Muscle layer of colon (tissue), 2 donors: ENCODE measurements at regions not wholly inside any gene's neighbourhood (a gene's known extent, or its start where the extent isn't known, plus 50 kb on each side); places are given as distances from the start of the nearest gene placed in this dataset.

Source experiments
- H3K27ac ChIP-seq: one replicate; pipeline ENCODE4 v1.7.0; 2013; ENCODE audit warnings: low read depth, mild to moderate bottlenecking, low read length, moderate library complexity
- H3K27me3 ChIP-seq, 2 donors: one replicate each; pipeline ENCODE4 v1.7.0; 2013; ENCODE audit warnings: low read length in 2 of 2, mild to moderate bottlenecking in 2 of 2; ENCODE audit not compliant: insufficient read depth in 2 of 2, control insufficient read depth in 1 of 2
- H3K36me3 ChIP-seq: one replicate; pipeline ENCODE4 v1.7.0; 2013; ENCODE audit warnings: mild to moderate bottlenecking, low read length; ENCODE audit not compliant: insufficient read depth
- H3K4me1 ChIP-seq: one replicate; pipeline ENCODE4 v1.7.0; 2013; ENCODE audit warnings: mild to moderate bottlenecking, low read length; ENCODE audit not compliant: insufficient read depth
- H3K4me3 ChIP-seq, 2 donors: one replicate each; pipeline ENCODE4 v1.7.0; 2013; ENCODE audit warnings: low read length in 2 of 2, low read depth in 1 of 2, mild to moderate bottlenecking in 1 of 2, moderate library complexity in 1 of 2
- H3K9ac ChIP-seq: one replicate; pipeline ENCODE4 v1.7.0; 2013; ENCODE audit warnings: low read length
- H3K9me3 ChIP-seq: one replicate; pipeline ENCODE4 v1.7.0; 2013; ENCODE audit warnings: mild to moderate bottlenecking, low read length
- donor health status: abdominal sarcoma.
- donor health status: Adenocarcinoma of cecum.

- H3K27me3 ChIP-seq, result no peaks in the 10 kb centered on the region
- H3K27ac ChIP-seq, result no peak overlapping the region
- no peak overlapping the region for H3K4me3 ChIP-seq
- H3K4me1 ChIP-seq, result peaks cover 21% of the 10 kb centered on the region
- no peaks in the 10 kb centered on the region for H3K9me3 ChIP-seq
- no peaks in the 10 kb centered on the region for H3K36me3 ChIP-seq
- H3K9ac ChIP-seq, result no peak overlapping the region
Observed at GRCh38 chr4:53764761-53765490, 173.6 kb upstream of the LNX1 start.

DNA sequence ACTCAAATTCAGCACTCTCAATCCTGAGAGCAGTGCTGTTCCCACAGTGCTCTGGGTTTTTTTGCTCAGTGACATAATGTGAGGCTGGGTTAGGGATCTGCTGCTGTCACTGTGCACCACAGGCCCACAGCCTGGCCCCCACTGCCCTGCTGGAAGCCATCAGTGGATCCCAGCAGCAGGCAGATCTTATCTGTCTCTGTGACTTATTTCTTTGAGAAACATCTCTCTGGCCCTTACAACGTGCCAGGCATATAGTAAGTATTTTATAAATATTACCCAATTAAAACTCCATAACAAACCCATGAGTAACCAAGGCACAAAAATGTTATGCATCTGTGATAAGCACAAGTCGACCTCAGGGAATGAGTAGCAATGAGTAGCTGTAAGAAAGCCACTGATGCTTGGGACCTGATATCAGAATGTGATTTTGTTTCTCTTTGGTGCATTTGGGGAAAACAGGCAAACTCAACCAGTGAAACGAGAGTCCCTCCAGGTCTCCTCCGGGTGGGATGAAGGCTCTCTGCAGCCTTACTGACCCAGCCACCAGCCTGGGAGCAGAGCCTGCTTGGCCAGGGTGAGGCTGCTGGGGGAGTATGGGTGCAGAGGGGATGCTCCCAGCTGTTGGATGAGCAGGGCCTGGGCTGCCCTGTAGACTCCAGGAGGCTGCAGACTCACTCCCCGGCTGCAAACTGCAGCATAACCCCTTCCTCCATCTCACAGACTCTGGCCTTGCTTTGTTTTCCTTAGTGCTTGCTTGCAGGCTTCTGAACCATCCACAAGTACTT is 172.7 kb upstream of the LNX1 start:
- Histone ChIP-seq H3K9ac (no peak overlapping the region), H3K9me3 (no peaks in the 10 kb centered on the region), H3K27ac (no peak overlapping the region), H3K27me3 (no peaks in the 10 kb centered on the region), H3K4me1 (peaks cover 21% of the 10 kb centered on the region), H3K4me3 (no peak overlapping the region), H3K36me3 (no peaks in the 10 kb centered on the region)

DNA sequence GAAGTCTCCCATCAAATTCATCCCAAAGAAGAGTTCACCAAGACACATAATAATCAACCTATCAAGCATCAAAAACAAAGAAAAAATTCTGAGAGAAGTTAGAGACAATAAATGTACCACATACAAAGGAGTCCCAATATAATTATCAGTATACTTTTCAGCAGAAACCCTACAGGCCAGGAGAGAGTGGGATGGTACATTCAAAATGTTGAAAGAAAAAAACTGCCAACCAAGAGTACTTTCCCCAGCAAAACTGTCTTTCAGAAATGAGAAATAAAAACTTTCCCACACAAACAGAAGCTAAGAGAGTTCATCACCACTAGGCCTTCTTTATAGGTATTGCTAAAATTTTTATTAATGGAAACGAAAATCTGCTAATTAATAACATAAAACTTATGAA is 164.4 kb upstream of the LNX1 start:
- no peaks in the 10 kb centered on the region for H3K4me1 ChIP-seq
- H3K27me3 ChIP-seq, result no peaks in the 10 kb centered on the region
- no peak overlapping the region for H3K9ac ChIP-seq
- H3K9me3 ChIP-seq, result no peaks in the 10 kb centered on the region
- H3K4me3 ChIP-seq, result no peak overlapping the region
- H3K27ac ChIP-seq, result no peak overlapping the region
- H3K36me3 ChIP-seq, result no peaks in the 10 kb centered on the region

DNA sequence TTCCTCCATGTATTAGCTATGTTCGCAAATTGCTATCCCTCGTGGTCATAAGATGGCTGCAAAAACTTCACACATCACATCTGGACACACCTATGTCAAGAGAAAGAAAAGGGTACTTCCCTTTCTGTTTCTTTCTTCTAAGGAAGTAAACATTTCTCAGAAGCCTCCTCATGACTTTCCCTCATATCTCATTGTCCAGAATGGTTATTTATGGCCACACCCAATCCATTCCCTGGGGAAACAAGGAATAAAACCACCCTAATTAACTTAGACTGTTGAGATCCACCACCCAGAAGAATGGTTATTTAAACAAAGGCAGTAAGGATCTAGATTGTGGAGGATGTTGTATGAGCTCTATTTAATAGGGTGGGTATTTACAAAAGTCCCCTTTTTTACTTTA is 160.8 kb upstream of the LNX1 start:
- H3K27me3 ChIP-seq, result no peaks in the 10 kb centered on the region
- no peaks in the 10 kb centered on the region for H3K36me3 ChIP-seq
- no peak overlapping the region for H3K9ac ChIP-seq
- H3K27ac ChIP-seq, result no peak overlapping the region
- no peak overlapping the region for H3K4me3 ChIP-seq
- no peaks in the 10 kb centered on the region for H3K9me3 ChIP-seq
- H3K4me1 ChIP-seq, result no peaks in the 10 kb centered on the region

DNA sequence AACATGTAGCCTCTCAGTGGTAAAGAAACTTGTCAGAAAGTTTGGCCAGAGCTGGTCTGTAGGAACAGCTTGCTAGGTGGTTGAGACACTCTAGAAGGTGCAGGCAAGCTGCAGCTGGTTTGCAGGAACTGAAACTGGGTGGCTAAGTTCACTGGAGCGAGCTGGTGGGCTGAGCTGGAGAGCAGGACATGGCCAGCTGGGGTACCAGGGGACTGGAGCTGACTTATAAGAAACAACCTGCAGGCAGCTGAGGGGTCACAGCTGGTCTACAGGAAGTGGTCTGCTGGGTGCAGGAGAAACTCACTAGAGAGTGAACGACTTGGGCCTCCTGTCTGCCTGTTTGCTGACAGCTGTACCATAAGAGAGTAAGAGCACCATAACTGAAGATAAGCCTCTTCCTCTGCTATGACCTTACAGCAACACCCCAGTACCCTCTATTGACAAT is 157.1 kb upstream of the LNX1 start:
- Histone ChIP-seq H3K27ac (no peak overlapping the region), H3K9me3 (no peaks in the 10 kb centered on the region), H3K4me1 (no peaks in the 10 kb centered on the region), H3K9ac (no peak overlapping the region), H3K4me3 (no peak overlapping the region), H3K27me3 (no peaks in the 10 kb centered on the region), H3K36me3 (no peaks in the 10 kb centered on the region)

DNA sequence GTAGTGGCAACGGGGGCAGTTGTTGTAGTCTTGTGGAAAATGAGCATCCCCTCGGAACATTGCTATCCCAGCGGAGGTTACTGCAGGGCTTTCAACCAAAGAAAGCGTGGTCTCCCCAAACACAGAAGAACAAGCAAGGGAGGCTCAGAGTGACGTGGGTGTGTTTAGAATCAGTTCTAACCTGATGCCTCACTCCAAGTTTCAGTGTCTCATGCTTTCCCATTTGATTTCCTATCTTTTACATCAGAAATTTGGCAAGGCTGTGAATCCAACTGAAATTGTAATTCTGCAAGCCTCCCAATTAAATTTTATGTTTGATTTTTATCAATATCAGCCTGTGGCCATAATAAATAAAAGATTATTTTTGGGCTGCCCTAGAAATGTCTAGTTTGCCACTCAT is 156.1 kb upstream of the LNX1 start:
- Histone ChIP-seq H3K4me1 (no peaks in the 10 kb centered on the region), H3K27ac (no peak overlapping the region), H3K4me3 (no peak overlapping the region), H3K36me3 (no peaks in the 10 kb centered on the region), H3K27me3 (no peaks in the 10 kb centered on the region), H3K9me3 (no peaks in the 10 kb centered on the region), H3K9ac (no peak overlapping the region)

GRCh38 chr4:53744446-53745160 is 153.3 kb upstream of the LNX1 start:
- no peaks in the 10 kb centered on the region for H3K9me3 ChIP-seq
- H3K36me3 ChIP-seq, result no peaks in the 10 kb centered on the region
- no peaks in the 10 kb centered on the region for H3K27me3 ChIP-seq
- no peak overlapping the region for H3K27ac ChIP-seq
- no peak overlapping the region for H3K9ac ChIP-seq
- no peaks in the 10 kb centered on the region for H3K4me1 ChIP-seq
- no peak overlapping the region for H3K4me3 ChIP-seq

DNA sequence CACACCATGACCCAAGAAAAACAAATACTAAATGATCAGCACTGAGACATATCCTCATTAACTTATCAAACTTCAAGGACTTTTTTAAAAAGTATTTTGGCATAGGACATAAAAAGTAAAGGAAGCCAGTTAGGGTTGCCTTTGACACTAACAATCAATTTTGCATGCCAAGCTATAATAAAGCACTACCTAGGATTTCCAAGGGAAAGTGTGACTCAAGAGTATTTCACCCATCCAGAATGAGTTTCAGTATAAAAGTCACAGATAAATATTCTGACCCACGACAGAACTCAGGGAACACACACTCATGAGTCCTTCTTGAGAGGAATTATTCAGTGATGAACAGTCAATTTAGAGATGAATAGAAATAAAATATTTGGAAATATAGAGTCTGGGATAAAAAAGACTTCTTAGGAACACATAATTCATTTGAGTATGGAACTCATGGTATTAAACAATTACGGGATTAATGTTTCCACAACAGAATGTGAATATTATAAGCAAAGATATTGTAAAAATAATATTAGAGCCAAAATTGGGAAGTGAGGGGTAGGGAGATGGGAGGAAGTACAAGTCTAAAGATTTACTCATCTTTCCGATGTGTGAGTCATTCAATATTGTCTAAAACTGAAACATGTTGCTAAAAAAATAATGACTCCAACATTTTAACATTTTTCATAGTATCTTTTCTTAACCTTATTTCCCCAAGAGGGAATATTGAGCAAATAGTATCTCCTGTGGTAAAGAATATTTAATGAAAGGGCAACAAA is 143.5 kb upstream of the LNX1 start:
- Histone ChIP-seq H3K9me3 (no peaks in the 10 kb centered on the region), H3K9ac (no peak overlapping the region), H3K27me3 (no peaks in the 10 kb centered on the region), H3K36me3 (no peaks in the 10 kb centered on the region), H3K27ac (no peak overlapping the region), H3K4me1 (no peaks in the 10 kb centered on the region), H3K4me3 (no peak overlapping the region)

DNA sequence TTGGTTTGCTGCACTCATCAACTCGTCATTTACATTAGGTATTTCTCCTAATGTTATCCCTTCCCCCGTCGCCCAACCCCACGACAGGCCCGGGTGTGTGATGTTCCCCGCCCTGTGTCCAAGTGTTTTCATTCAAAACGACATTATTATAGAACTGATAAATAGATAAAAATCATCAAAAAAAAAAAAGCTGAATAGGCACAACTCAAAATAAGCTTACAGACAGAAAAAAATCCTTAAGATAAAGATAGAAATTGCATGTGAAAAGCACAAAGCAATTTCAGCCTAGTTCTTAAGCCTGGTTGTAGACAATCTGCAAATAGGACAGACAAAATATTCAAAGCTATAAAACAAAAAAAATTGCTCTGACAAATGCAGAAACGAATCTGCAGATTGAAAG is 142.9 kb upstream of the LNX1 start:
- H3K9me3 ChIP-seq, result no peaks in the 10 kb centered on the region
- no peaks in the 10 kb centered on the region for H3K27me3 ChIP-seq
- no peak overlapping the region for H3K4me3 ChIP-seq
- no peak overlapping the region for H3K9ac ChIP-seq
- no peaks in the 10 kb centered on the region for H3K36me3 ChIP-seq
- H3K27ac ChIP-seq, result no peak overlapping the region
- H3K4me1 ChIP-seq, result no peaks in the 10 kb centered on the region

DNA sequence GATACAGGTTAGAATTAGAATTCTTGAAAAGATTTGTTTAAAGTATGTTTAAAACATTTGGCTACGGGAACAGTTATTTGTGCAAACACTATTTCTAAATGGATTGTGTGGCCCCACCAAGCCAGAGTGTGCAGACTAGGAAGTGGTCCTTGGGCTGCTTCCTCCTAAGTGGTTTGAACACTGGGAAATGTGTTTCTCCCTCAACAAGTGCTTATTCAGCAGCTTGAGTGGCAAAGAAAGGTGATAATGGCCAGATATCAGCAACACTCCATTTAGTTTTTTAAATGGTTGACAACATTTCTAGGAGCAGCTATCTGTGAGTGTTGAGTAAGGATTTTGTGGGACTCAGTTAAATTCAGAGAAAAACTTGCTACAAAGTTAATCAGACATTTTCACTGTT is 141.4 kb upstream of the LNX1 start:
- no peak overlapping the region for H3K27ac ChIP-seq
- H3K36me3 ChIP-seq, result no peaks in the 10 kb centered on the region
- no peaks in the 10 kb centered on the region for H3K4me1 ChIP-seq

More for the DNA sequence above, 141.4 kb upstream of the LNX1 start:
- Histone ChIP-seq H3K9me3 (no peaks in the 10 kb centered on the region), H3K9ac (no peak overlapping the region), H3K27me3 (no peaks in the 10 kb centered on the region), H3K4me3 (no peak overlapping the region)
